ENCODE measurements at regions not wholly inside any gene's neighbourhood (a gene's known extent, or its start where the extent isn't known, plus 50 kb on each side); places are given as distances from the start of the nearest gene placed in this dataset.

- DNase-seq (ENCODE audit: low spot score) = no peak
Observed at GRCh38 chr15:37165395-37165794, 65.0 kb upstream of the MEIS2 start.

GRCh38 chr15:37166402-37166801 lies 66.1 kb upstream of the MEIS2 start:
- no peak for DNase-seq (ENCODE audit: low spot score)

- no peak for DNase-seq (ENCODE audit: low spot score)
Observed at GRCh38 chr15:37181339-37181738, 81.0 kb upstream of the MEIS2 start.

GRCh38 chr15:37199545-37199944 lies 99.2 kb upstream of the MEIS2 start:
- no peak for DNase-seq (ENCODE audit: low spot score)

GRCh38 chr15:37203050-37203449 lies 102.7 kb upstream of the MEIS2 start:
- DNase-seq (ENCODE audit: low spot score) = no peak

GRCh38 chr15:37204692-37205091 lies 104.3 kb upstream of the MEIS2 start:
- DNase-seq (ENCODE audit: low spot score) = no peak

GRCh38 chr15:37206690-37207089 lies 106.3 kb upstream of the MEIS2 start:
- DNase-seq (ENCODE audit: low spot score) = no peak

- no peak for DNase-seq (ENCODE audit: low spot score)
Observed at GRCh38 chr15:37208146-37209040, 108.0 kb upstream of the MEIS2 start.

GRCh38 chr15:37209041-37209363 lies 108.7 kb upstream of the MEIS2 start:
- no peak for DNase-seq (ENCODE audit: low spot score)

GRCh38 chr15:37217567-37217966 lies 117.2 kb upstream of the MEIS2 start:
- no peak for DNase-seq (ENCODE audit: low spot score)

GRCh38 chr15:37218351-37218916 lies 118.1 kb upstream of the MEIS2 start:
- no peak for DNase-seq (ENCODE audit: low spot score)

GRCh38 chr15:37219211-37219701 lies 118.9 kb upstream of the MEIS2 start:
- DNase-seq (ENCODE audit: low spot score) = no peak

GRCh38 chr15:37220949-37221670 lies 120.8 kb upstream of the MEIS2 start:
- DNase-seq (ENCODE audit: low spot score) = no peak

- DNase-seq (ENCODE audit: low spot score) = no peak
Observed at GRCh38 chr15:37221671-37222145, 121.4 kb upstream of the MEIS2 start.

GRCh38 chr15:37223089-37223488 lies 122.7 kb upstream of the MEIS2 start:
- no peak for DNase-seq (ENCODE audit: low spot score)

GRCh38 chr15:37229855-37230619 lies 129.7 kb upstream of the MEIS2 start:
- no peak for DNase-seq (ENCODE audit: low spot score)

GRCh38 chr15:37245358-37245757 lies 145.0 kb upstream of the MEIS2 start:
- DNase-seq (ENCODE audit: low spot score) = no peak

GRCh38 chr15:37246065-37246464 lies 145.7 kb upstream of the MEIS2 start:
- no peak for DNase-seq (ENCODE audit: low spot score)

- DNase-seq (ENCODE audit: low spot score) = no peak
Observed at GRCh38 chr15:37246856-37247255, 146.5 kb upstream of the MEIS2 start.

- no peak for DNase-seq (ENCODE audit: low spot score)
Observed at GRCh38 chr15:37249249-37249648, 148.9 kb upstream of the MEIS2 start.

- no peak for DNase-seq (ENCODE audit: low spot score)
Observed at GRCh38 chr15:37252530-37252929, 152.2 kb upstream of the MEIS2 start.

- DNase-seq (ENCODE audit: low spot score) = no peak
Observed at GRCh38 chr15:37253877-37254276, 153.5 kb upstream of the MEIS2 start.
